Heart right ventricle (tissue), 16 donors: ENCODE measurements at regions not wholly inside any gene's neighbourhood (a gene's known extent, or its start where the extent isn't known, plus 50 kb on each side); places are given as distances from the start of the nearest gene placed in this dataset.

ENCODE experiments used
- ATAC-seq, 8 donors: fragments of 200-7000 bp; cut with Tn5 transposase; one replicate each; pipeline ENCODE4 v1.9.1; 2020; ENCODE audit warnings: mild to moderate bottlenecking in 8 of 8, moderate library complexity in 8 of 8, moderate number of reproducible peaks in 1 of 8
- DNase-seq, 2 donors: peaks; one replicate each; pipeline ENCODE4 v3.0.0-alpha.2; 2020
- H3K27ac ChIP-seq, 10 donors: fragments of 200-600 bp; sonication (generic) in 2 of 10; one replicate each; pipeline versions ENCODE4 v1.5.0 to v1.8.0; 2020 to 2022; ENCODE audit warnings: mild to moderate bottlenecking in 3 of 10
- H3K27me3 ChIP-seq, 7 donors: fragments of 200-600 bp; one replicate each; pipeline ENCODE4 v1.8.0; 2021 to 2022; ENCODE audit warnings: mild to moderate bottlenecking in 2 of 7
- H3K36me3 ChIP-seq, 9 donors: fragments of 200-600 bp; sonication (generic) in 1 of 9; one replicate each; pipeline versions ENCODE4 v1.5.0 to v1.8.0; 2020 to 2022; ENCODE audit warnings: mild to moderate bottlenecking in 2 of 9
- H3K4me1 ChIP-seq, 9 donors: fragments of 200-600 bp; sonication (generic) in 1 of 9; one replicate each; pipeline versions ENCODE4 v1.5.0 to v1.8.0; 2020 to 2022; ENCODE audit warnings: mild to moderate bottlenecking in 4 of 9
- H3K4me3 ChIP-seq, 10 donors: fragments of 200-600 bp; sonication (generic) in 2 of 10; one replicate each; pipeline versions ENCODE4 v1.5.0 to v1.8.0; 2020 to 2022; ENCODE audit warnings: mild to moderate bottlenecking in 7 of 10, moderate library complexity in 2 of 10
- H3K9me3 ChIP-seq, 11 donors: fragments of 200-600 bp in 10 of 11; sonication (generic) in 2 of 11; one replicate each; pipeline versions ENCODE4 v1.5.0 to v1.8.0; 2013 to 2022; ENCODE audit warnings: mild to moderate bottlenecking in 2 of 11, control low read depth in 1 of 11, moderate library complexity in 1 of 11
- WGBS, 2 donors: extraction: QIAGEN DNeasy Blood & Tissue Kit; methylation state at CpG; one replicate each; pipeline ENCODE4 v1.1.7; 2013; ENCODE audit warnings: inconsistent platforms in 1 of 2; 5-methylcytosine and 5-hydroxymethylcytosine counted together
- intact Hi-C, 10 donors: fragments of 100-400 bp; cut with DNase I; formaldehyde crosslinking; loops; one replicate each; pipeline versions ENCODE4 v1.11.1 to v1.14.2; 2022
- TF ChIP-seq, protein P1 (sequence below), 9 donors: fragments of 200-600 bp; sonication (generic) in 2 of 9; IDR thresholded peaks; one replicate each; pipeline versions ENCODE4 v1.5.0 to v1.8.0; 2021 to 2022; ENCODE audit warnings: antibody characterized with exemption in 9 of 9, mild to moderate bottlenecking in 5 of 9, moderate library complexity in 1 of 9
- donor health status: Arrhythmogenic right ventricular cardiomyopathy.
- donor health status: ischemic (EF 13 %, LVEDD 7.1; RV severe dilation, severe dysfunction).
- donor health status: healthy with polysubstance abuse.
- donor health status: DM: no; HTN: yes; CAD: no.
- donor health status: DM: no; HTN: no; CAD: no.
- donor health status: ischemic (EF 25% LVEDD 6.9; RV normal size, moderate dysfunction).
- donor health status: ischemic (EF 25% LVEDD 5.7; RV mildly dilated, moderate dysfunction).
- donor health status: healthy.
- donor health status: DM: yes; HTN: yes; CAD: no.
- donor health status: Ischemic cardiomyopathy.
- donor health status: ischemic (EF 35%, LVEDD 5.7; RV mildly dilated, moderate dysfunction).
- donor health status: nonischemic (EF 11% LVEDD 7.7; RV severe dilation, severe dysfunction).
- donor health status: DM: yes; HTN: yes; CAD: no.
- donor health status: PGD.
- donor health status: ischemic (EF 29% LVEDD 5.4; RV normal size, mild dysfunction).
- donor health status: nonischemic (EF 23%, LVEDD 6.1; RV moderate dilation, normal function).

DNA sequence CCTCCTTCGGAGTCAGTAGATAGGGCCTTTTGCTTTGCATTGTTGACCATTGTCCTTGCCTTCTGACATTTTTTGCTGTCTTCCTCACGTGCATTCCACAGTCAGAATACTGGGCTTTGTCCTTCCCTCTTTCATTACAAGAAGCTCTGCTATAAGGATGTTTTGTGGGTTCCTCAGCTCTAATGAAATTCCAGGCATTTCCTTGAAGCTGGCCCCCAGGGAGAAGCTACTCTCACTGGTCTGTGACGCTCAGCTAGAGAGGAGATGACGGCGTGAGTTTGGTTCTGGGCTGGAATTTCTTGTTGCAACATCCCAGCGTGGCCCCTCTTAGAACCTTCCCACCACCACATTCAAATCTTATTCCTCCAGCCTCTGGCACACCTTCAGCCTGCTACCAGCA, 210.2 kb downstream of the TJP1 start:
- no peak overlapping the region for H3K27ac ChIP-seq
- ATAC-seq (no peak), DNase-seq (no peak)
- no peaks in the 10 kb centered on the region for H3K4me1 ChIP-seq
- no peaks in the 10 kb centered on the region for H3K9me3 ChIP-seq
- H3K4me3 ChIP-seq: no peak overlapping the region
- intact Hi-C loops: no loop called here
- TF ChIP-seq, protein P1, sequence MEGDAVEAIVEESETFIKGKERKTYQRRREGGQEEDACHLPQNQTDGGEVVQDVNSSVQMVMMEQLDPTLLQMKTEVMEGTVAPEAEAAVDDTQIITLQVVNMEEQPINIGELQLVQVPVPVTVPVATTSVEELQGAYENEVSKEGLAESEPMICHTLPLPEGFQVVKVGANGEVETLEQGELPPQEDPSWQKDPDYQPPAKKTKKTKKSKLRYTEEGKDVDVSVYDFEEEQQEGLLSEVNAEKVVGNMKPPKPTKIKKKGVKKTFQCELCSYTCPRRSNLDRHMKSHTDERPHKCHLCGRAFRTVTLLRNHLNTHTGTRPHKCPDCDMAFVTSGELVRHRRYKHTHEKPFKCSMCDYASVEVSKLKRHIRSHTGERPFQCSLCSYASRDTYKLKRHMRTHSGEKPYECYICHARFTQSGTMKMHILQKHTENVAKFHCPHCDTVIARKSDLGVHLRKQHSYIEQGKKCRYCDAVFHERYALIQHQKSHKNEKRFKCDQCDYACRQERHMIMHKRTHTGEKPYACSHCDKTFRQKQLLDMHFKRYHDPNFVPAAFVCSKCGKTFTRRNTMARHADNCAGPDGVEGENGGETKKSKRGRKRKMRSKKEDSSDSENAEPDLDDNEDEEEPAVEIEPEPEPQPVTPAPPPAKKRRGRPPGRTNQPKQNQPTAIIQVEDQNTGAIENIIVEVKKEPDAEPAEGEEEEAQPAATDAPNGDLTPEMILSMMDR (IDR thresholded peaks at IDR 0.05): no peak
- peaks cover 0 to 60% (median 20%) of the 10 kb centered on the region in 7 donors for H3K27me3 ChIP-seq
- H3K36me3 ChIP-seq: no peaks in the 10 kb centered on the region
- WGBS, 2 donors: 25 to 29% methylated on average over 6 of the region's 6 CpGs

DNA sequence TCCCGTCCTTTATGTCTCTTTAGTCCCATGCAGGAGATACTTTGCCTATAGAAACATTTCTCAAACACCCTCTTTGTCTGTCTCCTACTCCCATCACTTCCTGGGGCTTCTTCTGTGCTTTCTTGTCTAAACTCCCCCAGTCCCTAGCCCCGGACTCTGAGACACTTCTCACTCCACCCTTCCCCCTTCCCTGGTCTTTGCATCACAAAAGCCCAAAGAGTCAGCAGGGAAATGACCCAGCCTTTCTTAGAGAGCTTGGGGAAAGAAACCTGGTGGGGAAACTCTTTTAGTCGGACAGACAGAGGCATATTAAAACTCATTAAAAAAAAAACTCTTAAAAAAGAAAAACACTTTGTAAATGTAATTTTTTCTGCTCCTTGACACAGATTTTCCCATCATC, 211.2 kb downstream of the TJP1 start:
- no peak overlapping the region for H3K4me3 ChIP-seq
- no peaks in the 10 kb centered on the region for H3K4me1 ChIP-seq
- H3K27me3 ChIP-seq: peaks cover 0 to 59% (median 19%) of the 10 kb centered on the region in 7 donors
- no peaks in the 10 kb centered on the region for H3K36me3 ChIP-seq
- intact Hi-C loops: no loop called here
- ATAC-seq (no peak), DNase-seq (no peak)
- peaks cover 0 to 6% (median 0%) of the 10 kb centered on the region in 11 donors for H3K9me3 ChIP-seq
- WGBS, 2 donors: 54 to 57% methylated on average over 3 of the region's 3 CpGs
- no peak overlapping the region for H3K27ac ChIP-seq
- TF ChIP-seq, protein P1 (IDR thresholded peaks at IDR 0.05): no peak

DNA sequence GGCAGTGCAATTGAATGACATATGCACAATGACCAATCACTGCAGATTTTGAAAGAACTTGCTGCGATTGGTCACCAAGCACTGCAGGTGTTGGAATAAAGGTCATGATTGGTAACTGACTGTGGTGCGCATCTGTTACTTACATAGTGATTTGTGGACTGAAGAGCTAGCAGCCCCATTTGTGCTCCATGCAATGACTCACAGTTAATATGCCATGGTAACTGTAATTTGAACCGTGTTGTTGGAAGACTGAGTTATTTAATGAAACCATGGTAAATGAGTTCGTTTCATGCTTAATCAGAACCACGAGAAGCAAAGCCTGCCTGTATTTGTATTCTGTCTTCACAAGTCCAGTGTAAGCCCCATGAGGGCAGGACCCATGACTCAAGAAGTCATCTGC, 220.5 kb downstream of the TJP1 start:
- TF ChIP-seq, protein P1 (IDR thresholded peaks at IDR 0.05): no peak
- no peak overlapping the region for H3K27ac ChIP-seq
- intact Hi-C loops: no loop called here
- peaks cover 0 to 3% (median 0%) of the 10 kb centered on the region in 7 donors for H3K27me3 ChIP-seq
- H3K4me3 ChIP-seq: no peak overlapping the region
- no peak for ATAC-seq
- WGBS, 2 donors: 89 to 91% methylated on average over 5 of the region's 5 CpGs
- H3K4me1 ChIP-seq: no peaks in the 10 kb centered on the region
- peaks cover 0 to 3% (median 0%) of the 10 kb centered on the region in 11 donors for H3K9me3 ChIP-seq
- no peak for DNase-seq
- no peaks in the 10 kb centered on the region for H3K36me3 ChIP-seq

DNA sequence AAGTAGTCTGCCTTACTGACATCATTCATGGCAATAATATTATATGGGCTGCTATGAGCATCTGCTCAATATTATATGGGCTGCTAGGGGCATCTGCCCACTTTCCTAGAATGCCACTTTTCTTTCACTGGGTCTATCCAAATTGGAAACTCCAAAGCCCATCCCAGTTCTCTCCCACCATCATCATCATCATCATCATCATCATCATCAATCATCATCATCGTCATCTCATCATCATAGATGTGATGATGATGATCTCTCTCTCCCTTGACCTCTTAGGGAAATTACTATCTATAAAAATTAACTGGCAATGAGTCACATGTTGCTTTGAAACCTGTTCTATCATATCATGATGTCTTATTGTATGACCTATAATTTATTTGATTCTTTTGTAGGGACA, 222.0 kb downstream of the TJP1 start:
- Histone ChIP-seq H3K36me3 (no peaks in the 10 kb centered on the region), H3K4me1 (no peaks in the 10 kb centered on the region), H3K4me3 (no peak overlapping the region), H3K9me3 (no peaks in the 10 kb centered on the region), H3K27me3 (peaks cover 0 to 4% (median 0%) of the 10 kb centered on the region in 7 donors), H3K27ac (no peak overlapping the region)
- DNase-seq: no peak
- TF ChIP-seq, protein P1 (IDR thresholded peaks at IDR 0.05): no peak
- 76 to 82% methylated on average over 1 of the region's 1 CpG for WGBS, 2 donors
- no peak for ATAC-seq
- intact Hi-C loops: no loop called here
